ENCODE measurements at regions not wholly inside any gene's neighbourhood (a gene's known extent, or its start where the extent isn't known, plus 50 kb on each side); places are given as distances from the start of the nearest gene placed in this dataset.
A peak's percentile ranks its signal among the peaks of the same experiment; 100 is the strongest.
"Not testable (repeated sequence)": the region's sequence is repeated elsewhere in the genome, so short reads cannot be mapped to it uniquely, and the experiment has no call there.

GRCh38 chr4:79574741-79575451 lies 166.9 kb upstream of the GK2 start:
- Histone ChIP-seq H3K36me3 (no peaks in the 10 kb centered on the region), H3K4me1 (peaks cover 0 to 19% (median 9%) of the 10 kb centered on the region in 4 donors), H3K27ac (peak overlapping the region in 3 of 4 donors; percentile 49 to 61 (median 54)), H3K9me3 (no peaks in the 10 kb centered on the region), H3K4me3 (no peak overlapping the region), H3K27me3 (no peaks in the 10 kb centered on the region)
- no peak for DNase-seq
- TF ChIP-seq CTCF (IDR thresholded peaks at IDR 0.05) = no peak
- no peak for TF ChIP-seq EP300 (IDR thresholded peaks at IDR 0.05)
- no peak for TF ChIP-seq POLR2A (IDR thresholded peaks at IDR 0.05)
- no peak for TF ChIP-seq POLR2AphosphoS5 (IDR thresholded peaks at IDR 0.05)
- intact Hi-C loops (cut with DNase I) = loop anchor here (10.0 kb wide), 1 partner anchor 620 kb away; no protein-coding TSS in a partner anchor
- WGBS, 2 donors = 79 to 87% methylated on average over 7 of the region's 7 CpGs

DNA sequence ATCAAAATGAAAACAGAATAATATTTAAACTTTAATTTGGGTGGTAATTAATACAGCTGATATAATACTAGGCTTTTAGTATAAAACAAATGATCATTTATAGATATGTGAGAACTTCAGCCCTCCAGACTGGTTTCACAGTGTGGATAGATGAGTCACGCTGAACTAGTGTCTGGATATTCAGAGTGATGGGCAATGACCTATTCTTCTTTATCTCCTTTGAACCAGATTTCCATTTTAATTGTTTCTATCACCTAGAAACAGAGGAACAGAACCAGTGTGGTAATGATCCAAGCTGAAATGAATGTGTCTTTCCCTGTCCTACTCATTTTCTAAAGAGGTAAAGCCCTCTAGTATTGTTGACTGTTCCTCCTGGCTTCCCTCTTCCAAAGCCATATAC lies 155.2 kb upstream of the GK2 start:
- WGBS, 2 donors = 84 to 95% methylated on average over 1 of the region's 1 CpG
- DNase-seq = no peak
- intact Hi-C loops (cut with DNase I) = no loop called here

GRCh38 chr4:79561751-79562150 lies 153.7 kb upstream of the GK2 start:
- H3K9me3 ChIP-seq = no peaks in the 10 kb centered on the region
- TF ChIP-seq POLR2AphosphoS5 (IDR thresholded peaks at IDR 0.05) = no peak
- TF ChIP-seq POLR2A (IDR thresholded peaks at IDR 0.05) = no peak
- TF ChIP-seq EP300 (IDR thresholded peaks at IDR 0.05) = no peak
- no peak for TF ChIP-seq CTCF (IDR thresholded peaks at IDR 0.05)
- 34 to 83% methylated on average over 1 of the region's 1 CpG for WGBS, 2 donors

More for the DNA sequence above, 155.2 kb upstream of the GK2 start:
- no peak overlapping the region for H3K4me3 ChIP-seq
- TF ChIP-seq CTCF (IDR thresholded peaks at IDR 0.05) = no peak
- no peak for TF ChIP-seq EP300 (IDR thresholded peaks at IDR 0.05)
- no peak for TF ChIP-seq POLR2A (IDR thresholded peaks at IDR 0.05)
- no peak for TF ChIP-seq POLR2AphosphoS5 (IDR thresholded peaks at IDR 0.05)
- no peaks in the 10 kb centered on the region for H3K27me3 ChIP-seq
- H3K27ac ChIP-seq = no peak overlapping the region
- no peaks in the 10 kb centered on the region for H3K36me3 ChIP-seq
- no peaks in the 10 kb centered on the region for H3K4me1 ChIP-seq
- H3K9me3 ChIP-seq = no peaks in the 10 kb centered on the region

GRCh38 chr4:79559398-79559797 lies 151.4 kb upstream of the GK2 start:
- H3K27me3 ChIP-seq; DNase-seq; intact Hi-C loops (cut with DNase I): not testable (repeated sequence)

More at GRCh38 chr4:79561751-79562150, 153.7 kb upstream of the GK2 start:
- H3K4me3 ChIP-seq = no peak overlapping the region
- intact Hi-C loops (cut with DNase I) = no loop called here
- H3K27ac ChIP-seq = no peak overlapping the region
- no peaks in the 10 kb centered on the region for H3K27me3 ChIP-seq
- no peak for DNase-seq
- H3K4me1 ChIP-seq = no peaks in the 10 kb centered on the region
- no peaks in the 10 kb centered on the region for H3K36me3 ChIP-seq

GRCh38 chr4:79552311-79552710 lies 144.3 kb upstream of the GK2 start:
- Histone ChIP-seq H3K27me3 (no peaks in the 10 kb centered on the region), H3K27ac (no peak overlapping the region), H3K4me3 (no peak overlapping the region), H3K36me3 (no peaks in the 10 kb centered on the region), H3K4me1 (peaks cover 0 to 5% (median 2%) of the 10 kb centered on the region in 4 donors), H3K9me3 (no peaks in the 10 kb centered on the region)
- TF ChIP-seq EP300 (IDR thresholded peaks at IDR 0.05) (no peak), POLR2AphosphoS5 (IDR thresholded peaks at IDR 0.05) (no peak), CTCF (IDR thresholded peaks at IDR 0.05) (no peak), POLR2A (IDR thresholded peaks at IDR 0.05) (no peak)
- DNase-seq = no peak
- intact Hi-C loops (cut with DNase I) = no loop called here

More at GRCh38 chr4:79559398-79559797, 151.4 kb upstream of the GK2 start:
- WGBS, 2 donors = 85 to 92% methylated on average over 2 of the region's 2 CpGs
- H3K36me3 ChIP-seq, H3K27ac ChIP-seq, H3K9me3 ChIP-seq, H3K4me3 ChIP-seq, H3K4me1 ChIP-seq: not testable (repeated sequence)

All from sigmoid colon (tissue), 6 donors.